HG03439 (cell line): ENCODE measurements at regions not wholly inside any gene's neighbourhood (a gene's known extent, or its start where the extent isn't known, plus 50 kb on each side); places are given as distances from the start of the nearest gene placed in this dataset.

Experiments
- ATAC-seq: cut with Tn5 transposase; IDR thresholded peaks from one replicate; pipeline ENCODE4 v1.9.1; 2021; ENCODE audit warnings: mild to moderate bottlenecking, moderate library complexity; ENCODE audit not compliant: unreplicated experiment

GRCh38 chr2:121955426-121955825, 200.0 kb downstream of the TSN start:
- no peak for ATAC-seq

- ATAC-seq, result no peak
Observed at GRCh38 chr2:121955872-121956271, 200.4 kb downstream of the TSN start.

- ATAC-seq, result peak; percentile 68
Observed at GRCh38 chr2:121960251-121960650, 204.8 kb downstream of the TSN start.

GRCh38 chr2:121961761-121962160, 206.3 kb downstream of the TSN start:
- no peak for ATAC-seq

- ATAC-seq, result no peak
Observed at GRCh38 chr2:121965661-121966060, 210.2 kb downstream of the TSN start.

- no peak for ATAC-seq
Observed at GRCh38 chr2:121966663-121967062, 211.2 kb downstream of the TSN start.

- no peak for ATAC-seq
Observed at GRCh38 chr2:121969166-121969565, 213.7 kb downstream of the TSN start.

GRCh38 chr2:121969766-121970639, 214.6 kb downstream of the TSN start:
- ATAC-seq, result no peak

- no peak for ATAC-seq
Observed at GRCh38 chr2:121972203-121972602, 216.8 kb downstream of the TSN start.

- ATAC-seq, result peak; percentile 93
Observed at GRCh38 chr2:121974897-121975661, 219.6 kb downstream of the TSN start.

- ATAC-seq, result no peak
Observed at GRCh38 chr2:121976926-121977325, 221.5 kb downstream of the TSN start.

- ATAC-seq, result no peak
Observed at GRCh38 chr2:121977326-121977725, 221.9 kb downstream of the TSN start.

GRCh38 chr2:121992700-121993099, 237.2 kb downstream of the TSN start:
- no peak for ATAC-seq

- no peak for ATAC-seq
Observed at GRCh38 chr2:121993682-121994081, 238.2 kb downstream of the TSN start.

GRCh38 chr2:121994238-121995206, 239.1 kb downstream of the TSN start:
- no peak for ATAC-seq

GRCh38 chr2:121998751-121999150, 243.3 kb downstream of the TSN start:
- no peak for ATAC-seq

GRCh38 chr2:121999264-121999663, 243.8 kb downstream of the TSN start:
- no peak for ATAC-seq

GRCh38 chr2:122000556-122001340, 245.3 kb downstream of the TSN start:
- no peak for ATAC-seq

- ATAC-seq, result no peak
Observed at GRCh38 chr2:122001441-122001874, 246.0 kb downstream of the TSN start.
